ENCODE measurements at regions not wholly inside any gene's neighbourhood (a gene's known extent, or its start where the extent isn't known, plus 50 kb on each side); places are given as distances from the start of the nearest gene placed in this dataset.

GRCh38 chr2:126777620-126777978, 121.1 kb upstream of the TEX51 start:
- Histone ChIP-seq H3K36me3 (ENCODE audit: control insufficient read depth in 1 of 2, insufficient read depth in 2 of 2, low read length in 2 of 2) (no peaks in the 10 kb centered on the region), H3K4me1 (ENCODE audit: control insufficient read depth in 1 of 2, insufficient read depth in 2 of 2, low read length in 2 of 2) (no peaks in the 10 kb centered on the region), H3K9ac (ENCODE audit: low read length) (no peak overlapping the region), H3K4me3 (replicated peaks in 1 of 2; ENCODE audit: low read depth in 1 of 2, low read length in 2 of 2) (no peak overlapping the region), H4K20me1 (ENCODE audit: insufficient read depth) (no peaks in the 10 kb centered on the region), H2AFZ (ENCODE audit: low read depth, low read length, poor library complexity, severe bottlenecking) (peak overlapping the region; percentile 49), H3K27ac (ENCODE audit: low read depth, low read length) (no peak overlapping the region), H3K27me3 (ENCODE audit: insufficient read depth, low read length) (0 out of 2 replicates have a peak, but pooled peaks cover 2% of the 10 kb centered on the region), H3K9me3 (ENCODE audit: control insufficient read depth in 1 of 2, insufficient read depth in 1 of 2, low read depth in 1 of 2, low read length in 2 of 2) (no peaks in the 10 kb centered on the region), H3K4me2 (ENCODE audit: low read length) (no peak overlapping the region), H3K79me2 (ENCODE audit: insufficient read depth, low read length) (no peaks in the 10 kb centered on the region), H3K9me2 (ENCODE audit: insufficient read depth) (no peaks in the 10 kb centered on the region)
- intact Hi-C loops (cut with micrococcal nuclease): loop anchor here (1.0 to 10.0 kb wide), 2 partner anchors 197 to 249 kb away; no protein-coding TSS in a partner anchor
- no TSS peak for BruUV-seq (replicated peaks)
- ChIA-PET RAD21 (ENCODE audit: low non-redundant PET in 1 of 2, low total read pairs in 2 of 2, uncharacterized antibody in 2 of 2, unreplicated experiment in 2 of 2) (no interaction called here), POLR2A (no interaction called here), CTCF (interaction anchor here (0.6 to 2.0 kb wide), 3 partner anchors 194 to 249 kb away, joined by 4 to 7 read pairs (median 6); no protein-coding TSS in a partner anchor)
- TF ChIP-seq ZNF274 (IDR thresholded peaks at IDR 0.05; ENCODE audit: low read depth, low read length): no peak
- no peak for TF ChIP-seq CBX3 (IDR thresholded peaks at IDR 0.05; ENCODE audit: low read depth)
- no peak for TF ChIP-seq SRF (IDR thresholded peaks at IDR 0.05; ENCODE audit: low read depth)
- no peak for TF ChIP-seq POLR2AphosphoS5 (IDR thresholded peaks at IDR 0.05; ENCODE audit: low read depth, low read length)
- TF ChIP-seq REST (IDR thresholded peaks at IDR 0.05; ENCODE audit: low read depth): no peak
- no peak for TF ChIP-seq CTCF (IDR thresholded peaks at IDR 0.05 in 2 of 3, conservative IDR thresholded peaks at IDR 0.05 in 1 of 3; ENCODE audit: borderline replicate concordance in 1 of 3, insufficient read depth in 1 of 3, low read depth in 2 of 3, low read length in 2 of 3)
- no peak for TF ChIP-seq ZFX (IDR thresholded peaks at IDR 0.05)
- no peak for TF ChIP-seq ATF3 (IDR thresholded peaks at IDR 0.05)
- TF ChIP-seq CEBPB (IDR thresholded peaks at IDR 0.05; ENCODE audit: low read depth): no peak
- TF ChIP-seq SP1 (IDR thresholded peaks at IDR 0.05; ENCODE audit: low read depth): no peak
- no peak for TF ChIP-seq TCF7L2 (IDR thresholded peaks at IDR 0.05; ENCODE audit: borderline replicate concordance, extremely low read depth, insufficient read depth, insufficient read length)
- DNase-seq (ENCODE audit: low read depth, low spot score) (no peak), ATAC-seq (no peak; the same call in 1 of the 2 replicates)
